ENCODE measurements at regions not wholly inside any gene's neighbourhood (a gene's known extent, or its start where the extent isn't known, plus 50 kb on each side); places are given as distances from the start of the nearest gene placed in this dataset.
A peak's percentile ranks its signal among the peaks of the same experiment; 100 is the strongest.

- TF ChIP-seq CTCF (IDR thresholded peaks at IDR 0.05), result no peak
- H3K27ac ChIP-seq, result no peak overlapping the region
- no peak overlapping the region for H3K4me3 ChIP-seq
- H3K4me1 ChIP-seq, result peaks cover 0 to 13% (median 2%) of the 10 kb centered on the region in 4 donors
- intact Hi-C loops (cut with DNase I; ENCODE audit: low total_unique reads), result loop anchor here (5.0 kb wide), 1 partner anchor 252 kb away; no protein-coding TSS in a partner anchor
- DNase-seq, result peak in 1 of 2 donors; percentile 49
- peaks cover 0 to 30% of the 10 kb centered on the region in 2 donors for H3K27me3 ChIP-seq
- no peaks in the 10 kb centered on the region for H3K36me3 ChIP-seq
- no peaks in the 10 kb centered on the region for H3K9me3 ChIP-seq
Observed at GRCh38 chr2:126778561-126779501, 119.9 kb upstream of the TEX51 start.

GRCh38 chr2:126781206-126781605, 117.5 kb upstream of the TEX51 start:
- no peaks in the 10 kb centered on the region for H3K36me3 ChIP-seq
- no peak overlapping the region for H3K27ac ChIP-seq
- H3K4me3 ChIP-seq, result no peak overlapping the region
- peak in 1 of 2 donors; percentile 35 for DNase-seq
- intact Hi-C loops (cut with DNase I; ENCODE audit: low total_unique reads), result no loop called here
- TF ChIP-seq CTCF (IDR thresholded peaks at IDR 0.05), result no peak
- H3K4me1 ChIP-seq, result peaks cover 0 to 13% (median 2%) of the 10 kb centered on the region in 4 donors
- peaks cover 0 to 33% of the 10 kb centered on the region in 2 donors for H3K27me3 ChIP-seq
- no peaks in the 10 kb centered on the region for H3K9me3 ChIP-seq

GRCh38 chr2:126781806-126782205, 116.9 kb upstream of the TEX51 start:
- DNase-seq, result peak in 1 of 2 donors; percentile 25
- Histone ChIP-seq H3K27ac (no peak overlapping the region), H3K4me1 (peaks cover 0 to 7% (median 2%) of the 10 kb centered on the region in 4 donors), H3K27me3 (peaks cover 0 to 33% of the 10 kb centered on the region in 2 donors), H3K4me3 (no peak overlapping the region), H3K9me3 (no peaks in the 10 kb centered on the region), H3K36me3 (no peaks in the 10 kb centered on the region)
- intact Hi-C loops (cut with DNase I; ENCODE audit: low total_unique reads), result no loop called here
- TF ChIP-seq CTCF (IDR thresholded peaks at IDR 0.05), result no peak

GRCh38 chr2:126782648-126783047, 116.0 kb upstream of the TEX51 start:
- Histone ChIP-seq H3K9me3 (no peaks in the 10 kb centered on the region), H3K4me1 (no peaks in the 10 kb centered on the region), H3K27ac (no peak overlapping the region), H3K4me3 (no peak overlapping the region), H3K36me3 (no peaks in the 10 kb centered on the region), H3K27me3 (peaks cover 0 to 33% of the 10 kb centered on the region in 2 donors)
- intact Hi-C loops (cut with DNase I; ENCODE audit: low total_unique reads), result no loop called here
- TF ChIP-seq CTCF (IDR thresholded peaks at IDR 0.05), result no peak
- DNase-seq, result peak in 1 of 2 donors; percentile 37

- Histone ChIP-seq H3K27ac (no peak overlapping the region), H3K4me1 (no peaks in the 10 kb centered on the region), H3K27me3 (peaks cover 0 to 33% of the 10 kb centered on the region in 2 donors), H3K9me3 (no peaks in the 10 kb centered on the region), H3K4me3 (no peak overlapping the region), H3K36me3 (no peaks in the 10 kb centered on the region)
- peak in 1 of 2 donors; percentile 25 for DNase-seq
- intact Hi-C loops (cut with DNase I; ENCODE audit: low total_unique reads), result no loop called here
- no peak for TF ChIP-seq CTCF (IDR thresholded peaks at IDR 0.05)
Observed at GRCh38 chr2:126783341-126783740, 115.3 kb upstream of the TEX51 start.

All from tibial artery (tissue), 4 donors.